H1 (cell line): ENCODE measurements at regions not wholly inside any gene's neighbourhood (a gene's known extent, or its start where the extent isn't known, plus 50 kb on each side); places are given as distances from the start of the nearest gene placed in this dataset.

ENCODE experiments used
- JUN ChIP-seq: IDR thresholded peaks from 2 replicates; pipeline ENCODE4 v1.6.1; 2011; ENCODE audit warnings: low read depth, mild to moderate bottlenecking, improper control_type of control experiment, low read length
- NRF1 ChIP-seq: IDR thresholded peaks from 2 replicates; pipeline ENCODE4 v1.6.1; 2011; ENCODE audit warnings: mild to moderate bottlenecking, low read depth, low read length, improper control_type of control experiment
- RNF2 ChIP-seq: fragments of 200-900, 300-1000 bp; sonication (generic); IDR thresholded peaks from 2 replicates; pipeline ENCODE4 v1.7.1; 2016; ENCODE audit warnings: borderline replicate concordance, low read depth, mild to moderate bottlenecking, antibody characterized with exemption, low read length; ENCODE audit not compliant: poor library complexity, severe bottlenecking; ENCODE audit errors: missing control alignments
- SIN3A ChIP-seq, 2 experiments: IDR thresholded peaks in 1 of 2; conservative IDR thresholded peaks in 1 of 2; 2 replicates each; pipeline ENCODE4 v1.6.1; 2011 to 2012; ENCODE audit warnings: low read length in 2 of 2, improper control_type of control experiment in 1 of 2, low read depth in 1 of 2, mild to moderate bottlenecking in 1 of 2
- SIX5 ChIP-seq: IDR thresholded peaks from 2 replicates; pipeline ENCODE4 v1.6.1; 2011; ENCODE audit warnings: mild to moderate bottlenecking, low read depth, low read length
- TF ChIP-seq, protein P1 (sequence below): IDR thresholded peaks from 2 replicates; pipeline ENCODE4 v1.6.1; 2012; ENCODE audit warnings: inconsistent platforms

DNA sequence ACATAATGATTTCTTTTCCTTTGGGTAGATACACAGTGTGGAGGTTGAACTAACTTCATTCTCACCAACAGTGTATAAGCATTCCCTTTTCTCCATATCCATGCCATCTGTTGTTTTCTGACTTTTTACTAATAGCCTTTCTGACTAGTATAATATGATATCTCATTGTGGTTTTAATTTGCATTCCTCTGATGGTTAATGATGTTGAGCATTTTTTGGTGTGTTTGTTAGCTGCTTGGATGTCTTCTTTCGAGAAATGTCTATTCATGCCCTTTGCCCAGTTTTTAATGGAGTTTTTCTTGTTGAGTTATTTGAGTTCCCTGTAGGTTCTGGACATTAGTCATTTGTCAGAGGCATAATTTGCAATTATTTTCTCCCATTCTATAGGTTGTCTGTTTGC, 59.8 kb downstream of the MARCHF4 start (continued):
- TF ChIP-seq SIN3A (conservative IDR thresholded peaks at IDR 0.05 in 1 of 2, IDR thresholded peaks at IDR 0.05 in 1 of 2; ENCODE audit: low read depth in 1 of 2, low read length in 2 of 2) (no peak), SIX5 (no peak), NRF1 (no peak), JUN (no peak), RNF2 (no peak)
- TF ChIP-seq, protein P1, sequence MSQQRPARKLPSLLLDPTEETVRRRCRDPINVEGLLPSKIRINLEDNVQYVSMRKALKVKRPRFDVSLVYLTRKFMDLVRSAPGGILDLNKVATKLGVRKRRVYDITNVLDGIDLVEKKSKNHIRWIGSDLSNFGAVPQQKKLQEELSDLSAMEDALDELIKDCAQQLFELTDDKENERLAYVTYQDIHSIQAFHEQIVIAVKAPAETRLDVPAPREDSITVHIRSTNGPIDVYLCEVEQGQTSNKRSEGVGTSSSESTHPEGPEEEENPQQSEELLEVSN = no peak
